Stomach smooth muscle (tissue), 2 donors: ENCODE measurements at regions not wholly inside any gene's neighbourhood (a gene's known extent, or its start where the extent isn't known, plus 50 kb on each side); places are given as distances from the start of the nearest gene placed in this dataset.

Experiments
- H3K27ac ChIP-seq: one replicate; pipeline ENCODE4 v1.7.0; 2013; ENCODE audit warnings: mild to moderate bottlenecking, low read length, inconsistent platforms
- H3K27me3 ChIP-seq, 2 donors: one replicate each; pipeline ENCODE4 v1.7.0; 2013; ENCODE audit warnings: low read length in 2 of 2; ENCODE audit not compliant: insufficient read depth in 2 of 2, control insufficient read depth in 1 of 2
- H3K36me3 ChIP-seq, 2 donors: one replicate each; pipeline ENCODE4 v1.7.0; 2013; ENCODE audit warnings: low read length in 2 of 2; ENCODE audit not compliant: control insufficient read depth in 2 of 2, insufficient read depth in 2 of 2
- H3K4me1 ChIP-seq: one replicate; pipeline ENCODE4 v1.7.0; 2013; ENCODE audit warnings: low read length; ENCODE audit not compliant: control insufficient read depth, insufficient read depth
- H3K4me3 ChIP-seq, 2 donors: one replicate each; pipeline ENCODE4 v1.7.0; 2013; ENCODE audit warnings: low read length in 2 of 2
- H3K9ac ChIP-seq, 2 donors: one replicate each; pipeline ENCODE4 v1.7.0; 2013; ENCODE audit warnings: low read length in 2 of 2, mild to moderate bottlenecking in 1 of 2
- H3K9me3 ChIP-seq, 2 donors: one replicate each; pipeline ENCODE4 v1.7.0; 2013; ENCODE audit warnings: low read length in 2 of 2; ENCODE audit not compliant: control insufficient read depth in 2 of 2
- donor health status: healthy.
- donor health status: Pancreatic carcinoma.

DNA sequence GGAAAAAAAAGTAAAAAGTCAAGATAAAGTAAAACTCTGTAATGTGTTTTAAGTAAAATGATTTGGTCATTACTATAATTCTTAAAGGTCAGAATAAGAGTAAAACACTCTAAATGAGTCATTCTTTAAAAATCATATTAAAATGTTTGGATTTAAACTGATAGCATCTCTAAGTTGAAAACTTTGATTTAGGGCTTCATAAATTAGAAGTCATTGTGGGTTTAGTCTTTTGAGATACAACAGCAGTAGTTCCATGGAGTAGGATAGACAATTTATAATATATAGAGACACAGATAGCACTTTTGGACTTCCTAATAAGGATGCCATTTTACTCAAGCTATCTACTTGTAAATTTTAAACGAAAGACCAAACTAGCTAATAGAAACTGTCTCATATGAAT, 77.1 kb upstream of the PABPC4L start:
- Histone ChIP-seq H3K4me3 (no peak overlapping the region), H3K4me1 (no peaks in the 10 kb centered on the region), H3K9me3 (no peaks in the 10 kb centered on the region), H3K27ac (no peak overlapping the region), H3K27me3 (no peaks in the 10 kb centered on the region), H3K36me3 (no peaks in the 10 kb centered on the region), H3K9ac (no peak overlapping the region)

DNA sequence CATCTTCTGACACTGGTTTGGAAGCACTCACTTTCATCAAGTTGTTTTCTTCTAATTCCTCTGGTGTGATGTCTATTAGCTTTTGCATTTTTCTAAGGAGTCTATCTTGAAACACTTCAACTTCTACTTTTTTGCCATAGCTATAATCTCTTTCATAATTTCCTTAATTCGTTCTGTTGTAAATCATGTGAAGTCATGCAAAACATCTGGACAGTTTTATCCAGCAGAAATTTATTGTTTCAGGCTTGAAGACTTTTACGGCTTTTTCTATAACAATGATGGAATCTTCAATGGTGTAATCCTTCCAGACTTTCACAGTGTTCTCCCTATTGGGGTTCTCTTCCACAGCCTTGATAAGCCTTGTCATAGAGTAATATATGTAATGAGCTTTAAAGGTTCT, 74.9 kb upstream of the PABPC4L start:
- Histone ChIP-seq H3K9me3 (peaks cover 3% of the 10 kb centered on the region in 2 donors), H3K9ac (no peak overlapping the region), H3K27ac (no peak overlapping the region), H3K27me3 (no peaks in the 10 kb centered on the region), H3K36me3 (no peaks in the 10 kb centered on the region), H3K4me1 (no peaks in the 10 kb centered on the region), H3K4me3 (no peak overlapping the region)

DNA sequence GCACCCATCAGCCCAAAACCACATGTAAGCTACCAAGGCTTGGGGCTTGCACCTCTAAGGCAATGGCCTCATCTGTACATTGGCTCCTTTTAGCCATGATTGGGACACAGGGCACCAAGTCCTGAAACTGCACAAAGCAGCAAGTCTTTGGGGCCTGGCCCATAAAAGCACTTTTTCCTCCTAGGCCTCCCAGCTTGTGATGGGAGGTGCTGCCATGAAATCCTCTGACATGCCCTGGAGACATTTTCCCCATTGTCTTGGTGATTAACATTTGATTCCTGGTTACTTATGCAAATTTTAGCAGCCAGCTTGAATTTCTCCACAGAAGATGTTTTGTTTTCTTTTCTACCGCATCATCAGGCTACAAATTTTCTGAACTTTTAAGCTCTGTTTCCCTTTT, 58.5 kb upstream of the PABPC4L start:
- Histone ChIP-seq H3K9ac (no peak overlapping the region), H3K4me1 (peaks cover 3% of the 10 kb centered on the region), H3K9me3 (no peaks in the 10 kb centered on the region), H3K27me3 (no peaks in the 10 kb centered on the region), H3K27ac (no peak overlapping the region), H3K4me3 (no peak overlapping the region), H3K36me3 (no peaks in the 10 kb centered on the region)
